ENCODE measurements at regions not wholly inside any gene's neighbourhood (a gene's known extent, or its start where the extent isn't known, plus 50 kb on each side); places are given as distances from the start of the nearest gene placed in this dataset.

DNA sequence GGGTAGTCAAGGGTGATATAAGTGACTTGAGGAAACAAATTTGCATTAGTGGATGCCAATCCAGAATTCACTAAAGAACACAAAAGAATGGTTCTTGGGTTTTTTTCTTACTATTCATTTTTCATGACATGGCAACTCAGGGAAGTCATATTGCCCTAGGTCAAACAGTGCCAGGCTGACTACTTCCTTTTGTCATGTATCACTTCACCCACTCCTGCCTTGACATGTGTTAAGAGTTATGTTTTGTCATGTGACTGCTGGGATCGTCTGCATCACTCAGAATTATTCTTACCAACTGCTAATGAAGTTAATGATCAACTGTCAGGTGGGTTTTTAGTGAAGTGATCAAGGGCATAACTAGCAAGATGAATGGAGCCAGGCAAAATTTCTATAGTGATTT lies 74.2 kb downstream of the PRORP start:
- TF ChIP-seq, protein P1, sequence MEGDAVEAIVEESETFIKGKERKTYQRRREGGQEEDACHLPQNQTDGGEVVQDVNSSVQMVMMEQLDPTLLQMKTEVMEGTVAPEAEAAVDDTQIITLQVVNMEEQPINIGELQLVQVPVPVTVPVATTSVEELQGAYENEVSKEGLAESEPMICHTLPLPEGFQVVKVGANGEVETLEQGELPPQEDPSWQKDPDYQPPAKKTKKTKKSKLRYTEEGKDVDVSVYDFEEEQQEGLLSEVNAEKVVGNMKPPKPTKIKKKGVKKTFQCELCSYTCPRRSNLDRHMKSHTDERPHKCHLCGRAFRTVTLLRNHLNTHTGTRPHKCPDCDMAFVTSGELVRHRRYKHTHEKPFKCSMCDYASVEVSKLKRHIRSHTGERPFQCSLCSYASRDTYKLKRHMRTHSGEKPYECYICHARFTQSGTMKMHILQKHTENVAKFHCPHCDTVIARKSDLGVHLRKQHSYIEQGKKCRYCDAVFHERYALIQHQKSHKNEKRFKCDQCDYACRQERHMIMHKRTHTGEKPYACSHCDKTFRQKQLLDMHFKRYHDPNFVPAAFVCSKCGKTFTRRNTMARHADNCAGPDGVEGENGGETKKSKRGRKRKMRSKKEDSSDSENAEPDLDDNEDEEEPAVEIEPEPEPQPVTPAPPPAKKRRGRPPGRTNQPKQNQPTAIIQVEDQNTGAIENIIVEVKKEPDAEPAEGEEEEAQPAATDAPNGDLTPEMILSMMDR (conservative IDR thresholded peaks at IDR 0.05; ENCODE audit: low read depth, low read length) = no peak
- no peak for TF ChIP-seq EZH2 (IDR thresholded peaks at IDR 0.05; ENCODE audit: low read length, unreplicated experiment)

Data from PC-3 (cell line).